ENCODE measurements at regions not wholly inside any gene's neighbourhood (a gene's known extent, or its start where the extent isn't known, plus 50 kb on each side); places are given as distances from the start of the nearest gene placed in this dataset.

GRCh38 chr12:107243341-107243740, 150.0 kb upstream of the CRY1 start:
- TF ChIP-seq FOXP2 (optimal IDR thresholded peaks at IDR 0.05; ENCODE audit: borderline replicate concordance, extremely low read depth, extremely low read length, insufficient read depth) (no peak), POLR2AphosphoS5 (IDR thresholded peaks at IDR 0.05; ENCODE audit: low read depth, low read length) (no peak), SIN3A (IDR thresholded peaks at IDR 0.05; ENCODE audit: borderline replicate concordance, insufficient read depth, low read length) (no peak), REST (IDR thresholded peaks at IDR 0.05; ENCODE audit: insufficient read depth in 1 of 2, low read depth in 2 of 2, low read length in 2 of 2) (no peak), TAF1 (IDR thresholded peaks at IDR 0.05; ENCODE audit: borderline replicate concordance, insufficient read depth, low read length) (no peak)
